ENCODE measurements at regions not wholly inside any gene's neighbourhood (a gene's known extent, or its start where the extent isn't known, plus 50 kb on each side); places are given as distances from the start of the nearest gene placed in this dataset.
"Not testable (repeated sequence)": the region's sequence is repeated elsewhere in the genome, so short reads cannot be mapped to it uniquely, and the experiment has no call there.

GRCh38 chr14:53663709-53664108 is 292.9 kb downstream of the BMP4 start:
- DNase-seq = no peak

GRCh38 chr14:53655080-53655785 is 301.4 kb downstream of the BMP4 start:
- no peak for DNase-seq

DNA sequence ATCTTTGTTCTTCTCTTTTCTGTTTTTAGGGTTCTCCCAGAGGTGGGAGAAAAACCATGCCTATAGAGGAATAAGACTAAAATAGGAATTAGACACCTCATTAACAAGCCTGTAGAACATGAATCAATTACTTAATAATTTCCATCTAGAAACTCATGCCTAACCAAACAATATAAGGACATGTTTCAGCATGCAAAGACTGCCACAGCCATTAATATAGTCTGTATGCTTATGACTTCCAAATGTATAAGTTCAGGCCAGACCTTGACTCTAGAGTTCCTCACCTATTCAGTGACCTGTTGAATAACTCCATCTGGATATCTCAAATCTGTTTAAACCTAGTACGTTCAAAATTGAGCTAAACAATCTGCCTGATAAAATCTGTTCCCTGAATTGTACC is 304.6 kb downstream of the BMP4 start:
- DNase-seq = no peak

DNA sequence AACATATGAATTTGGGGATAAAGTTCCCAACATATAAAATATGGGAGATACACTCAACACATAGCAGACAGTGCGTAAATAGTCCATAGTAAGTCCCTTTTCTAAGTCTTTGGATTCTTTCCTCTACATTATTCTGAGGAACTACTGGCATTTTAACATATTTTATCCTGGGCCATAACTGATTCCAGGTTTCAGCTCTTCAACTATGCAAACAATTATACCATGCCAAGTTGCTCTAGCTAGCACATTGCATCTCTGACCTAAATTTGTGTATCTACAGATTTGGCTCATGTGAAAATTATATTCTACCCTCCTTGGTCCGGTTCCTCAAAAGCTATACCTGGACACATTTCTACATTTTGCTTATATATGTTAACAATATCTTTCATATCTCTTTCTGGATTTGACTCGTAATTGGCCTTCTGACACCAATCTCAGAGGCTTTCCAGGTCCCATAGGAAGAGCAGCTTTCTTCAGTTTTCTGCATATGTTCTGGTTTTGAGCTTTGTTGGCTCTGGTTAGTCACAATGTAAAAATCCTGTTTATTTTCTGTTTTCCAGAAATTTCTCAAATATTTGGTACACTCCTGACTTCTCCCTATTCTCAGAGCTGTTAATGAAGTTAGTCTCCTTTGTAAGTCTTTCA is 305.4 kb downstream of the BMP4 start:
- DNase-seq = no peak

DNA sequence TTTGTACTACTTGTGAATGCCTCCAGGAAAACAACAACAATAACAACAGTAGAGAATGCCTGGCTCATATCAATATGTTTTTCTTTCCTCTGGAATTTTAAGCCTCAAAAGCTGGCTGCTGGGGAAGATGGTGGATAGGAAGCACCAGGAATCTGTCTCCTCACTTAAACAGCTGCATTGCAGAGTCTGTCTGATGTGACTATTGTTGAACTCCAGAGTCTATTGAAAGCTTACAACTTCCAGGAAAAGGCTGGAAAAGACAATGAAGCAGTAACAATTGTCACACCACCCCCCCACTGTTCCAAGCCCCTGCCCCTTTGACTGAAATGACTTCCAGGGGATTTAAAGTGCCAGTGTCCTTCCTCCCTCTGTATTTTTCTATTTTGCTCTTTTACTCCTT is 309.7 kb downstream of the BMP4 start:
- no peak for DNase-seq

GRCh38 chr14:53640695-53641094 is 315.9 kb downstream of the BMP4 start:
- no peak for DNase-seq

- no peak for DNase-seq
Observed at GRCh38 chr14:53638966-53639365, 317.7 kb downstream of the BMP4 start.

- DNase-seq = no peak
Observed at GRCh38 chr14:53634793-53635192, 321.8 kb downstream of the BMP4 start.

- no peak for DNase-seq
Observed at GRCh38 chr14:53630336-53630735, 326.3 kb downstream of the BMP4 start.

- DNase-seq = no peak
Observed at GRCh38 chr14:53628732-53629430, 327.7 kb downstream of the BMP4 start.

DNA sequence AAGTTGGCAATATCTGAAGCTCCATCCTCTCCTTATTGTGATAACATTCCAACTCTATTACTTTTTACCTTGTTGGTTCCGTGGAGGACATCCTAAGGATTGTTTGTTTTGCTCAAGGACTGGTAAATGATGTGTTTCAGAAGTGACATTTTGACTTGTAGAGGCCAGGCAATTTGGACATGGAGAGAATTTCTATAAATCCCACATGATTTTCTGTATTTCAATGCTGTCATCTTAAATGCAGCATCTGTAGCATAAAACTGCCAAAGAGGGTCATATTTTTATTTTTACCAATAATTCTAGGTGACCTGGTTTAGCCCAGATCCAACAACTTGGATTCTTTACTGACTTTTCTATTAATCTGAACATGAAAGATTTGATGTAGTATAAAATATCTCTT is 328.4 kb downstream of the BMP4 start:
- DNase-seq = no peak

- DNase-seq = no peak
Observed at GRCh38 chr14:53626761-53627160, 329.9 kb downstream of the BMP4 start.

DNA sequence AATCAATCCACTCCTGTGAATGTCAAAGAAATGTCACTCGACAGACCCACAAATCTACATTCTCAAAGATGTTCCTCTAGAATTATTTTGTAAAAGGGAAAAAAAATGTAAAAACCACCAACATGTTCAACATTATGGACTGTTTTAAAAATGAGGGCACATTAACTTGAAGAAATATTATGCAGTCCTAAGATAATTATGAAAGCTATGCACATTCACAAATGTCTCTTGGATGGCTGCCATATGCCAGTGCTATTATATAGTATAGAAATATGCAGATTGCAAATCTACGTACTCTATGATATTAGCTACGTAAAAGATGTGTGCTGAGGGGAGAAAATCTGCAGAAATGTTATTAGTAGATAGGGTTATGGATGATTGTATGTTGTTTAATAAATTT is 334.2 kb downstream of the BMP4 start:
- no peak for DNase-seq

DNA sequence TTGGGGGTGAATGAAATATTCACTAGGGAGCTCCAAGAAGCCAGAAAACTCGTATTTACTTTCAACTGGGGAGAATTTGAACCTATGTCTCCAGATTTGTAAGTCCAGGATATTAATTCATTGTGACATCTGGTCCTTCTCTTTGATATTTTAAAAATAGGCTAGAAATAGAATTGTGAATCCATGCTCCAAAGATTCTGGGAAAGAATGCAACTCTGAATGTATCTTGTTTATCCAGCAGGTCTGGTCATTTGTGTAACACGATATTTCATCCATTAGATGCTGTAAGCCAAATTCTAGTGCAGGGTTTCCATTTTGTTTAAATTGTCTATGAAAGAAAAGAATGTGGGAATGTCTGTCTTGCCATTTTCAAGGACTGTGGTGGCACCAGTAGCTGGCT is 334.7 kb downstream of the BMP4 start:
- no peak for DNase-seq

DNA sequence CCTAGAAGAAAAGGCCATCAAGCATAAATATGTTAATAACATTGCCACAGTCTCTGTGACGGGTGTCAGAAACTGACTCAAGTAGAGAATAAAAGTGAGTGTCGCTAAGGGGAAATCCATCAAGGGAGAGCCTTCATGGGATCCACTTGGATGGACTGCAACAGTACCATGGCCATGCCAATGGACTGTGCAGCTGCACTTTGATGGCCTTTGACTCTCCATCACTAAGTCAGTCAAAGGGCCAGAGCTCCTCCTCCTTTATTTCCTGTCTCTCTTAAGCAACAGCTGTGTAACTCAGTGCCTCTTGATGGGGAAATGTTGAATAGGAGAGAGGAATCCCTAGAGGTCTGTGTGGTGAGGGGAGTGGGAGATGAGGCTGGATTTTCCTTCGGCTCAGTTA is 335.2 kb downstream of the BMP4 start:
- DNase-seq = no peak

DNA sequence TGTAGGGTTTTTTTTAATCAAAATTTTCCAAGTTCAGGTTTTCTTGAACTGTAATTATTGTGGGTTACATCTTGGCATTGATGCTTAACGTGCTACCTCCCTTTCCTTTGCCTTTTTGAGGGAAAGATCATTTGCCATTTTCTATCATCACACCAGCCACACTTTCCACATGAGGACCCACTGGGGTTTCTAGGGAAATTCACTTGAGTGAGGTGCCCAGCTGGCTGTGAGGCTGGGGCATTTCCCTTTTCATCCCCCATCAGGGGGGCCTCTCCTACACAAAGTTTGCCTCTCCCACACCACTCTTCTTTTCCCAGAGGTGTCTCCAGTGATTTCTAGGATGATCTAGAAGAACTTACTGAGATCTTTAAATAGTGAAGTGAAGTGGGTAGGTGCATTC is 335.7 kb downstream of the BMP4 start:
- no peak for DNase-seq

DNA sequence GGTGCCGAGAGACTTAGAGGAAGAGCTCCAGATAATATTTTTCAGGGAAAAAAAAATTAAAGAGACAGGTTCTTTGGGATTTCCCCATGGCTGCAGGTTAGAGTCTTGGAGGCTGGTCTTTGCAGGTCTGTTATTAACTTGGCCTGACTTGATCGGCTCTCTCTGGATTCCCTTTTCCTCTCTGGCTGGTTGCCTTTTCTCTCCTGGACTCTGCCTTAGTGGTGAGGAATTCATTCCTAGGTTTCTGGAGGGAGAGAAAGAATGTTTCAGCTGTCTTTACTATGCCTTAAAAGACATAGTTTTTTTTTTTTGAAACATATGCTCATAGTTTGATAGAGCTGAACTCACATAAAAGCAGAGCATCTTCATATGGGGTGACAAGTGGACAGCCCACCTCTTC is 336.3 kb downstream of the BMP4 start:
- no peak for DNase-seq

- no peak for DNase-seq
Observed at GRCh38 chr14:53619691-53620231, 336.9 kb downstream of the BMP4 start.

- not testable (repeated sequence) for DNase-seq
Observed at GRCh38 chr14:53616536-53616935, 340.1 kb downstream of the BMP4 start.

DNA sequence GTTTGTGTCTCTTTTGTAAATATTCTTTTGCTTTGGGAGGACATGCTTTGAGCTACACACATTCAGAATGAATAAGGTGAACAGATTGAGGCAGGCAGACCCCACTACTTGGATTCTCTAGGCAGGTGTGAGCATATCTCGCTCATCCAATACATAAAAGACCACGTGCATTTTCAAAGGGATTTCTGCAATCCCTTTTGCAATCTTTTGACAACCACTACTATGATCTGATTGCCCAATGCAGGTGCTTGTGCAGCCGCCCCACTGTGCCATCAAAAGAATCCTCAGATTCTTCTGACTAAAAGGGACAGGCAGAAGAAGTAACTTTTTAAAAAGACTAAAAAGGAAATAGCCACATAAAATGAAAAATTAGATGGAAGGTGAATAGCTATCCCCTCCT is 341.4 kb downstream of the BMP4 start:
- DNase-seq = no peak

- no peak for DNase-seq
Observed at GRCh38 chr14:53613404-53614253, 343.0 kb downstream of the BMP4 start.

- DNase-seq = no peak
Observed at GRCh38 chr14:53610947-53611346, 345.7 kb downstream of the BMP4 start.

GRCh38 chr14:53609009-53609408 is 347.6 kb downstream of the BMP4 start:
- no peak for DNase-seq
